ENCODE measurements at regions not wholly inside any gene's neighbourhood (a gene's known extent, or its start where the extent isn't known, plus 50 kb on each side); places are given as distances from the start of the nearest gene placed in this dataset.

GRCh38 chr4:84362896-84363655 lies 136.0 kb downstream of the NKX6-1 start:
- TF ChIP-seq CTCF (conservative IDR thresholded peaks at IDR 0.05), result no peak
- H2BK5ac ChIP-seq (ENCODE audit: insufficient read length, low read length), result no peak overlapping the region
- no peak overlapping the region for H3K23ac ChIP-seq (ENCODE audit: insufficient read length, low read depth, low read length)
- Mint-ChIP-seq H3K27me3 (ENCODE audit: low read depth) (peaks cover 4% of the 10 kb centered on the region; the same call in 1 of the 2 replicates), H3K27ac (no peak overlapping the region), H3K4me3 (no peak overlapping the region), H3K9me3 (peaks cover 9 to 11% of the 10 kb centered on the region in 2 experiments; a peak in 3 of 5 replicates), H3K4me1 (peaks cover 7 to 20% of the 10 kb centered on the region in 2 experiments), H3K36me3 (ENCODE audit: insufficient read depth in 1 of 3, low read depth in 3 of 3) (peaks cover 0 to 13% (median 0%) of the 10 kb centered on the region in 3 experiments; a peak in 2 of 7 replicates)
- no peak overlapping the region for H4K91ac ChIP-seq (ENCODE audit: insufficient read length, low read depth, low read length)
- H3K56ac ChIP-seq (ENCODE audit: insufficient read length, low read depth, low read length), result no peak overlapping the region
- H3K27me3 ChIP-seq (ENCODE audit: insufficient read depth, low read length), result no peaks in the 10 kb centered on the region
- H4K20me1 ChIP-seq (ENCODE audit: control insufficient read depth, insufficient read depth, insufficient read length), result no peaks in the 10 kb centered on the region
- no peak overlapping the region for H3K27ac ChIP-seq (ENCODE audit: insufficient read length, low read depth, low read length)
- H2BK12ac ChIP-seq (ENCODE audit: insufficient read length, low read depth, low read length), result no peak overlapping the region
- no peaks in the 10 kb centered on the region for H3K79me1 ChIP-seq (ENCODE audit: insufficient read depth, low read depth, low read length, poor library complexity, severe bottlenecking)
- H3T11ph ChIP-seq (ENCODE audit: low read length), result no peak overlapping the region
- H2BK120ac ChIP-seq (ENCODE audit: low read depth, low read length, poor library complexity, severe bottlenecking), result no peak overlapping the region
- H3K4me1 ChIP-seq (ENCODE audit: insufficient read depth, low read length), result no peaks in the 10 kb centered on the region
- H3K79me2 ChIP-seq (ENCODE audit: insufficient read depth, low read length), result no peaks in the 10 kb centered on the region
- no peak overlapping the region for H3K4ac ChIP-seq (ENCODE audit: low read depth, low read length)
- H4K5ac ChIP-seq (ENCODE audit: insufficient read length, low read depth, low read length), result no peak overlapping the region
- DNase-seq, result no peak
- no peak overlapping the region for H2BK15ac ChIP-seq (ENCODE audit: low read depth, low read length)
- 100% methylated on average over 1 of the region's 10 CpGs for whole genome bisulfite sequencing (ENCODE audit: extremely low coverage, insufficient read length, low lambda C conversion rate)
- H2BK20ac ChIP-seq (ENCODE audit: low read depth, low read length, poor library complexity, severe bottlenecking), result no peak overlapping the region
- no peak overlapping the region for H3K18ac ChIP-seq (ENCODE audit: insufficient read length, low read depth, low read length)
- H3K4me2 ChIP-seq (ENCODE audit: insufficient read depth, insufficient read length, low read length), result no peak overlapping the region
- no peaks in the 10 kb centered on the region for H3K9me3 ChIP-seq (ENCODE audit: control insufficient read depth, low read depth, low read length)
- H3K23me2 ChIP-seq (ENCODE audit: insufficient read length, low read depth, low read length, poor library complexity, severe bottlenecking), result no peaks in the 10 kb centered on the region
- H2AFZ ChIP-seq (ENCODE audit: low read length), result no peak overlapping the region
- no peak overlapping the region; the same call in 1 of the 2 replicates for H3K14ac ChIP-seq (ENCODE audit: insufficient read depth, low read length)
- H3K9ac ChIP-seq (ENCODE audit: extremely low read depth, insufficient read length, low read length), result no peak overlapping the region
- no peak overlapping the region for H4K8ac ChIP-seq (replicated peaks; ENCODE audit: insufficient read length, low read depth, low read length)
- no peak overlapping the region for H2AK5ac ChIP-seq (ENCODE audit: insufficient read length, low read length)
